ENCODE measurements at regions not wholly inside any gene's neighbourhood (a gene's known extent, or its start where the extent isn't known, plus 50 kb on each side); places are given as distances from the start of the nearest gene placed in this dataset.

DNA sequence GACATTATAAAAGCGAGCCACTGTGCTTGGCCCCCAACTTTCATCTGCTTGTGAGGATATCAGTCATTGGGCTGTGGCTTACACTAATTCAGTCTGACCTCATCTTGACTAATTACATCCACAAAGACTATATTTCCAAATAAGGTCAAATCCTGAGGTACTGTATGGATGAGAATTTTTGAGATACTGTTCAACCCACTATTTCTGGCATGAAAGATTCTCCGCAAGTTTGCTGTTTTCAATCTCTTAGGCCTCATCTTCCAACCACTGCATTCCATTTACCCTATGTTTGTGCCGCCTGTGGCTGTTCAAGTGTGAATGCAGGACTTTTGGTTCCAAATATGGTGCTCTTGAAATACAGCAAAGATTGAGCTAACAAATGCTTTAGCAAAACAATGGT, 400.9 kb upstream of the SGCD start:
- ATAC-seq (ENCODE audit: low read depth) (peak; percentile 42; the same call in 1 of the 2 replicates), DNase-seq (peak; percentile 41)
- peak overlapping the region; percentile 28 for H2BK20ac ChIP-seq (ENCODE audit: low read depth, low read length)
- no peaks in the 10 kb centered on the region for H3K4me1 ChIP-seq (ENCODE audit: control insufficient read depth, insufficient read depth, low read length)
- H3K27me3 ChIP-seq (ENCODE audit: control insufficient read depth, insufficient read depth, low read length) = no peaks in the 10 kb centered on the region
- H3K9me3 ChIP-seq (ENCODE audit: control insufficient read depth, insufficient read depth, low read length) = no peaks in the 10 kb centered on the region; the same call in 1 of the 2 replicates
- no peak overlapping the region for H3K18ac ChIP-seq (ENCODE audit: low read depth, low read length)
- peak overlapping the region; percentile 60 for H2BK5ac ChIP-seq (ENCODE audit: low read depth, low read length, poor library complexity, severe bottlenecking)
- H3K9me1 ChIP-seq (ENCODE audit: insufficient read depth, low read length) = no peaks in the 10 kb centered on the region
- POLR2A ChIA-PET (ENCODE audit: unreplicated experiment) = no interaction called here
- H4K91ac ChIP-seq (ENCODE audit: insufficient read depth, low read depth, low read length) = peak overlapping the region; percentile 94
- dilution Hi-C loops (cut with HindIII; ENCODE audit: low sequenced_read_pairs, unreplicated experiment) (no loop called here), in situ Hi-C loops (cut with MboI; ENCODE audit: low sequenced_read_pairs) (loop anchor here (25.0 kb wide), 1 partner anchor 1211 kb away; the partner anchor contains the start of gene MED7), intact Hi-C loops (cut with micrococcal nuclease) (loop anchor here (10.0 kb wide), 1 partner anchor 791 kb away; no protein-coding TSS in a partner anchor)
- peak overlapping the region; percentile 42 for H3K4ac ChIP-seq (ENCODE audit: low read depth, low read length)
- no peak overlapping the region for H3K9ac ChIP-seq (ENCODE audit: low read depth, low read length)
- H2BK15ac ChIP-seq (ENCODE audit: low read depth, low read length) = no peak overlapping the region
- no peak overlapping the region for H2AFZ ChIP-seq (replicated peaks; ENCODE audit: low read length, poor library complexity)
- no peak overlapping the region for H4K5ac ChIP-seq (ENCODE audit: low read depth, low read length)
- peak overlapping the region; percentile 54; the same call in 1 of the 2 replicates for H2AK5ac ChIP-seq (ENCODE audit: low read depth, low read length)
- H3K14ac ChIP-seq (replicated peaks; ENCODE audit: low read depth, low read length) = no peak overlapping the region
- TF ChIP-seq RAD21 (IDR thresholded peaks at IDR 0.05; ENCODE audit: low read length) = no peak
- TF ChIP-seq POLR2A (IDR thresholded peaks at IDR 0.05; ENCODE audit: low read depth, low read length) = no peak
- TF ChIP-seq MAFK (IDR thresholded peaks at IDR 0.05; ENCODE audit: low read depth, low read length) = no peak
- TF ChIP-seq FOS (IDR thresholded peaks at IDR 0.05; ENCODE audit: low read depth, low read length) = no peak
- no peak for TF ChIP-seq MXI1 (IDR thresholded peaks at IDR 0.05; ENCODE audit: borderline replicate concordance, low read depth, low read length)
- no peak for TF ChIP-seq RCOR1 (IDR thresholded peaks at IDR 0.05; ENCODE audit: insufficient replicate concordance, low read length)
- TF ChIP-seq NFE2L2 (IDR thresholded peaks at IDR 0.05; ENCODE audit: low read depth, low read length) = no peak
- no peak for TF ChIP-seq CEBPB (IDR thresholded peaks at IDR 0.05; ENCODE audit: low read depth, low read length)
- H3K56ac ChIP-seq (ENCODE audit: extremely low read depth, insufficient read depth, low read length) = 0 out of 2 replicates have a peak overlapping the region, but pooled peaks have one; percentile 3
- H2AK9ac ChIP-seq (replicated peaks; ENCODE audit: low read depth, low read length, poor library complexity) = no peak overlapping the region
- no peak overlapping the region for H3K4me2 ChIP-seq (ENCODE audit: low read depth, low read length)
- peak overlapping the region in 1 of 2 experiments; percentile 53; a peak in 2 of 4 replicates for H4K8ac ChIP-seq (ENCODE audit: low read depth in 2 of 2, low read length in 2 of 2)
- no TSS peak for BruUV-seq (replicated peaks)
- H3K36me3 ChIP-seq (ENCODE audit: control insufficient read depth, insufficient read depth, low read length) = no peaks in the 10 kb centered on the region
- peak overlapping the region; percentile 32 for H2BK120ac ChIP-seq (ENCODE audit: low read depth, low read length)
- CTCF ChIA-PET = no interaction called here
- H3K23ac ChIP-seq (ENCODE audit: low read depth, low read length) = peak overlapping the region; percentile 52; the same call in 1 of the 2 replicates
- no peak overlapping the region for H3K27ac ChIP-seq (ENCODE audit: insufficient read depth, low read length)
- WGBS, 2 experiments (ENCODE audit: extremely low coverage in 2 of 2, insufficient read length in 1 of 2) = no CpG with 5 or more reads among the region's 3 CpGs
- no peaks in the 10 kb centered on the region for H3K79me1 ChIP-seq (ENCODE audit: low read depth in 1 of 2, low read length in 2 of 2)
- no peak overlapping the region for H3K4me3 ChIP-seq (ENCODE audit: insufficient read depth, low read depth, low read length)
- H4K20me1 ChIP-seq (ENCODE audit: insufficient read depth, low read length) = no peaks in the 10 kb centered on the region
